Osteoblast (primary cell): ENCODE measurements at regions not wholly inside any gene's neighbourhood (a gene's known extent, or its start where the extent isn't known, plus 50 kb on each side); places are given as distances from the start of the nearest gene placed in this dataset.
"Not testable (repeated sequence)": the region's sequence is repeated elsewhere in the genome, so short reads cannot be mapped to it uniquely, and the experiment has no call there.

Experiments used
- DNase-seq: peaks from one replicate; pipeline ENCODE4 v3.0.0; 2011; ENCODE audit warnings: low spot score, mixed read lengths; ENCODE audit not compliant: insufficient read length; ENCODE audit errors: missing footprints
- H2AFZ ChIP-seq: 2 replicates; pipeline ENCODE4 v1.6.0; 2011; ENCODE audit warnings: mild to moderate bottlenecking, low read length
- H3K27ac ChIP-seq: 2 replicates; pipeline ENCODE4 v1.5.1; 2011; ENCODE audit warnings: mild to moderate bottlenecking, low read depth, low read length, moderate library complexity
- H3K27me3 ChIP-seq: 2 replicates; pipeline ENCODE4 v1.6.0; 2012; ENCODE audit warnings: mild to moderate bottlenecking, control low read depth, inconsistent platforms, low read length, moderate library complexity; ENCODE audit not compliant: insufficient read depth
- H3K36me3 ChIP-seq: 2 replicates; pipeline ENCODE4 v1.5.1; 2011; ENCODE audit warnings: mild to moderate bottlenecking, low read length, control low read depth, moderate library complexity; ENCODE audit not compliant: insufficient read depth
- H3K4me1 ChIP-seq: 2 replicates; pipeline ENCODE4 v1.5.1; 2011; ENCODE audit warnings: mild to moderate bottlenecking, low read length, control low read depth, moderate library complexity; ENCODE audit not compliant: insufficient read depth
- H3K4me2 ChIP-seq: 2 replicates; pipeline ENCODE4 v1.6.0; 2011; ENCODE audit warnings: mild to moderate bottlenecking, low read length; ENCODE audit not compliant: insufficient read depth
- H3K4me3 ChIP-seq: fragments of 200-600 bp; sonication (generic); 3 replicates; pipeline ENCODE4 v1.5.1; 2012; ENCODE audit warnings: mild to moderate bottlenecking, low read length, inconsistent platforms; ENCODE audit not compliant: insufficient read depth
- H3K79me2 ChIP-seq: 2 replicates; pipeline ENCODE4 v1.6.0; 2012; ENCODE audit warnings: mild to moderate bottlenecking, low read length, control low read depth, inconsistent platforms; ENCODE audit not compliant: insufficient read depth
- H3K9me3 ChIP-seq: 2 replicates; pipeline ENCODE4 v1.5.1; 2011; ENCODE audit warnings: low read depth, low read length, control low read depth
- H4K20me1 ChIP-seq: 2 replicates; pipeline ENCODE4 v1.6.0; 2012; ENCODE audit warnings: mild to moderate bottlenecking, low read length, control low read depth; ENCODE audit not compliant: insufficient read depth
- TF ChIP-seq, protein P1 (sequence below): IDR thresholded peaks from 2 replicates; pipeline ENCODE4 v1.5.1; 2011; ENCODE audit warnings: mild to moderate bottlenecking, low read depth, low read length, moderate library complexity; ENCODE audit errors: extremely low read depth

DNA sequence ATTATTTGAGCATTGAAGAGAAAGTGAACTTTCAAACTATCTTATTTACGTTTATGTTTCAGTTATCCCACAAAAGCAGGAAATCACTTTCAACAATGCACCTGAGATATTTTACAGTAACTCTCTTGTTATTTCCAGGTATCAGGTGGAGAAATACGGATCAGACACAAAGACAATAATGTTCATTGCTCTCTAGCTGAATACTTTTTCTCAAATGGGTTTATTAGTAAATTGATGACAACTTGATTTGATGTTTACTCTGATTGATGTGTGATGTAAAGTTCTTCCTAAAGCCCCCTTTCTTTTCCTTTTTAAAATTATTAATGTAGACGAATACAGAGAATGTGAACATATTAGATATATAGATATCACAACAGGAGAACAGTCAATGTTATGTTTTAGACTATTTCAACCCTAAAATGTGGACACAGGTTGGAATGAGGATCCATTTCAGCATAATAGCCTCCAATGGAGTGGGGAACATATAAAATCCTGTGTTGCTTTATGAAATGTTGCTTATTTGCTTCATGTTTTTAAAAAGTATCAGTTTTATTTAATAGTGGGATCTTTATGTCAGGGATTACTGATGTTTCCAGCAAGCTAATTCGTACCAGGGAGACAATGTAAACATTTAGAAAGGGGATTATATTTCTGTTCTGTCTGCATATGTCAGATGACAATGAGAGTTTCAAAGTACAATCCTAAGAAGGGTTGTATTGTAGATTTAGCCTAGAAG, 1522.3 kb upstream of the TPTE start:
- Histone ChIP-seq H3K27ac (no peak overlapping the region), H3K4me3 (no peak overlapping the region), H2AFZ (no peak overlapping the region), H3K36me3 (no peaks in the 10 kb centered on the region), H3K9me3 (no peaks in the 10 kb centered on the region), H3K4me2 (no peak overlapping the region), H3K27me3 (no peaks in the 10 kb centered on the region), H4K20me1 (no peaks in the 10 kb centered on the region), H3K79me2 (no peaks in the 10 kb centered on the region), H3K4me1 (no peaks in the 10 kb centered on the region)
- DNase-seq, result no peak
- TF ChIP-seq, protein P1, sequence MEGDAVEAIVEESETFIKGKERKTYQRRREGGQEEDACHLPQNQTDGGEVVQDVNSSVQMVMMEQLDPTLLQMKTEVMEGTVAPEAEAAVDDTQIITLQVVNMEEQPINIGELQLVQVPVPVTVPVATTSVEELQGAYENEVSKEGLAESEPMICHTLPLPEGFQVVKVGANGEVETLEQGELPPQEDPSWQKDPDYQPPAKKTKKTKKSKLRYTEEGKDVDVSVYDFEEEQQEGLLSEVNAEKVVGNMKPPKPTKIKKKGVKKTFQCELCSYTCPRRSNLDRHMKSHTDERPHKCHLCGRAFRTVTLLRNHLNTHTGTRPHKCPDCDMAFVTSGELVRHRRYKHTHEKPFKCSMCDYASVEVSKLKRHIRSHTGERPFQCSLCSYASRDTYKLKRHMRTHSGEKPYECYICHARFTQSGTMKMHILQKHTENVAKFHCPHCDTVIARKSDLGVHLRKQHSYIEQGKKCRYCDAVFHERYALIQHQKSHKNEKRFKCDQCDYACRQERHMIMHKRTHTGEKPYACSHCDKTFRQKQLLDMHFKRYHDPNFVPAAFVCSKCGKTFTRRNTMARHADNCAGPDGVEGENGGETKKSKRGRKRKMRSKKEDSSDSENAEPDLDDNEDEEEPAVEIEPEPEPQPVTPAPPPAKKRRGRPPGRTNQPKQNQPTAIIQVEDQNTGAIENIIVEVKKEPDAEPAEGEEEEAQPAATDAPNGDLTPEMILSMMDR, result no peak

DNA sequence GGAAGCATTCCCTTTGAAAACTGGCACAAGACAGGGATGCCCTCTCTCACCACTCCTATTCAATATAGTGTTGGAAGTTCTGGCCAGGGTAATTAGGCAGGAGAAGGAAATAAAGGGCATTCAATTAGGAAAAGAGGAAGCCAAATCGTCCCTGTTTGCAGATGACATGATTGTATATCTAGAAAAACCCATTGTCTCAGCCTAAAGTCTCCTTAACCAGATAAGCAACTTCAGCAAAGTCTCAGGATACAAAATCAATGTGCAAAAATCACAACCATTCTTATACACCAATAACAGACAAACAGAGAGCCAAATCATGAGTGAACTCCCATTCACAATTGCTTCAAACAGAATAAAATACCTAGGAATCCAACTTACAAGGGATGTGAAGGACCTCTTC, 1521.3 kb upstream of the TPTE start:
- not testable (repeated sequence) for H3K4me2 ChIP-seq, H3K9me3 ChIP-seq, H3K27me3 ChIP-seq, H3K4me3 ChIP-seq, H3K36me3 ChIP-seq, H2AFZ ChIP-seq, DNase-seq, H4K20me1 ChIP-seq, H3K27ac ChIP-seq, H3K4me1 ChIP-seq, H3K79me2 ChIP-seq

DNA sequence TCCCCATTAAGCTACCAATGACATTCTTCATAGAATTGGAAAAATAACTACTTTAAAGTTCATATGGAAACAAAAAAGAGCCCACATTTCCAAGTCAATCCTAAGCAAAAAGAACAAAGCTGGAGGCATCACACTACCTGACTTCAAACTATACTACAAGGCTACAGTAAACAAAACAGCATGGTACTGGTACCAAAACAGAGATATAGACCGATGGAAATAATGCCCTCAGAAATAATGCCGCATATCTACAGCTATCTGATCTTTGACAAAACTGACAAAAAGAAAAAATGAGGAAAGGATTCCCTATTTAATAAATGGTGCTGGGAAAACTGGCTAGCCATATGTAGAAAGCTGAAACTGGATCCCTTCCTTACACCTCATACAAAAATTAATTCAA, 1520.7 kb upstream of the TPTE start:
- not testable (repeated sequence) for H3K36me3 ChIP-seq, H3K27ac ChIP-seq, H2AFZ ChIP-seq, H3K4me2 ChIP-seq, H3K9me3 ChIP-seq, H3K4me1 ChIP-seq, DNase-seq, H3K79me2 ChIP-seq, H4K20me1 ChIP-seq, H3K4me3 ChIP-seq, H3K27me3 ChIP-seq

DNA sequence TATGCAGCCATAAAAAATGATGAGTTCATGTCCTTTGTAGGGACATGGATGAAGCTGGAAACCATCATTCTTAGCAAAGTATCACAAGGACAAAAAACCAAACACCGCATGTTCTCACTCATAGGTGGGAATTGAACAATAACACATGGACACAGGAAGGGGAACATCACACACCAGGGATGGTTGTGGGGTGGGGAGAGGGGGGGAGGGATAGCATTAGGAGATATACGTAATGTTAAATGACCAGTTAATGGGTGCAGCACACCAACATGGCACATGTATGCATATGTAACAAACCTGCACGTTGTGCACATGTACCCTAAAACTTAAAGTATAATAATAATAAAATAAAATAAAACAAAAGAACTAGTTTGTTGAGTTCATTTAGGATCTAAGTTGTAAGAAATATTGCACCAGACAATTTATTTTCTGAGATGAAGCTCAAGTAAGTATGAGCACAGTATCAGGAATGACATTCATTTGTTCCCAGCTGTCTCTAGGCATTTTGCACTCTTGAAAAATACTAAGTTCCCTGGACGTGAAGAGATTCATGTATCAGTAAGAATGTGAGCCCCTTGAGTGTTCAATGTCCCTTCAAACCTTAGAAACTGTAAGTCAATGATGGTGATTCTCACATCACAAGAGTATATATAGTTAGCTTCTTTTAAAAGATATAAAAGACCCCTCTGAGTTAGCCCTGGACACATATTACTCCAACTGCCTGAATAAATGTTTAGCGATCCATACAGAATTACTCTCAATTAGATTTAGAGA, 1519.3 kb upstream of the TPTE start:
- H3K4me1 ChIP-seq, H3K9me3 ChIP-seq, H3K27ac ChIP-seq, H3K27me3 ChIP-seq, H3K4me3 ChIP-seq, H3K79me2 ChIP-seq, DNase-seq, H3K36me3 ChIP-seq, H3K4me2 ChIP-seq, H4K20me1 ChIP-seq, H2AFZ ChIP-seq: not testable (repeated sequence)

DNA sequence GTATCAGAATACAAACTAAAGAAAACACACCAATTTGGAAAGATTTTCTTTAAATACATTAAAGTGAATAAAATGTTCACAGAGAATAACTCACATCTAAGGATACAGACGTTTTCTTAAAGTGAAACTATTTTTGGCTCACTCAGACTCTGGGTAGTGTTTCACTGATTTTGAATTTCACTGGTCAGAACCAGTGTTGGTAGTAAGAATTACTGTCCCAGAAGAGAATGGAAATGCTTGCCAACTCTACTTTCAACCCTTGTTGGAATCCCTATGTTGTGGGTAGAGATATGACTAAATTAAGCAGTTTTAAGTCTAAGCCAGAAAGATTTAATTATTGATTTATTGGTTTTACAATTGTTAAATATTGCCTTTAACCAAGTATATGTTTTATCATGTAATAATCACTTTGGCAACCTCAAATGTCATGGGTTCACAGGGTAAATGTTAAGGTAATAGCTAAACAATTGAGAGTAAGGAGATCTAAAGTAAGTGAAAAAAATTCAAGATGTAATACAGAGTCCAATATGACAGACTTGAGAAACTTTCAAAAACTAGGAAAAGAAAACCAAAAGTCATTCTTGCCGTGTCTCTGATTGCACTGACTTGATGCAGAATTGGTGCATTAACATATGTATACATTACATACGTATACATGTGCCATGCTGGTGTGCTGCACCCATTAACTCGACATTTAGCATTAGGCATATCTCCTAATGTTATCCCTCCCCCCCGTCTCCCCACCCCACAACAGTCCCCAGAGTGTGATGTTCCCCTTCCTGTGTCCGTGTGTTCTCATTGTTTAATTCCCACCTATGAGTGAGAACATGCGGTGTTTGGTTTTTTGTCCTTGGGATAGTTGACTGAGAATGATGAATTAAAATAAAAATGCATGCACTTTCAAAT, 1517.2 kb upstream of the TPTE start:
- not testable (repeated sequence) for H3K79me2 ChIP-seq, H3K9me3 ChIP-seq, H3K27me3 ChIP-seq, H3K4me3 ChIP-seq, H3K4me2 ChIP-seq, H3K27ac ChIP-seq, H2AFZ ChIP-seq, H3K36me3 ChIP-seq, H3K4me1 ChIP-seq, H4K20me1 ChIP-seq, DNase-seq

DNA sequence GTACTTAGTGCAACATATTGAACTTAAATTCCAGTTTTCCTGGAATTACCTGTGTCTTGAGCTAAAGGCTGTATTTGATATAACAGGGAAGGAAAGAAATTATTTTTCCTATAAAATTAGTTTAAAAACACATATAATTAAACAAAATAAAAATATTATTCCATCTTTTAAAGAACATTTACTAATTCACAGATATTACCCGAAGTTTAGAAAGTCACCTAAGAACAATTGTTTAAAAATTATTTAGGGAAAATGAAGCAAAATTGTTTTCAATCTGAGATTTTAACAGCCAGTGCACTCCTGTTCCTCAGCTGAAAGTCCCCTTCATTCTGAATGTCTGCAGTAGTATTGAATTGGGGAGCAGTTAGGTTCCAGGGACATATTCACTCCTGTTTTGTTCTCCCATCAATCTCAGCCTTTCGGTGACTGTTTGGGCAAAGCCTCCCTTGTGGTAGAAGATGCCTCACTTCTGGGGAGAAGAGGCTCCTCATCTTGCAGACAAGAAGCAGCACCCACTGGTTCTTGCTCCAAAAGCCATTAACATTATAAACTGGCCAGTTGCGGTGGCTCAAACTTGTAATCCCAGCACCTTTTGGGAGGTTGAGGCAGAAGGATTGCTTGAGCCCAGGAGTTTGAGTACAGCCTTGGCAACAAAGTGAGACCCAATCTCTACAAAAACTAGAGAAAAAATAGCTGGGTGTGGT, 1516.4 kb upstream of the TPTE start:
- peak; percentile 58 for DNase-seq
- H3K4me3 ChIP-seq, H3K9me3 ChIP-seq, H3K36me3 ChIP-seq, H3K4me1 ChIP-seq, H3K27me3 ChIP-seq, H3K4me2 ChIP-seq, H3K79me2 ChIP-seq, H3K27ac ChIP-seq, H2AFZ ChIP-seq, H4K20me1 ChIP-seq: not testable (repeated sequence)

DNA sequence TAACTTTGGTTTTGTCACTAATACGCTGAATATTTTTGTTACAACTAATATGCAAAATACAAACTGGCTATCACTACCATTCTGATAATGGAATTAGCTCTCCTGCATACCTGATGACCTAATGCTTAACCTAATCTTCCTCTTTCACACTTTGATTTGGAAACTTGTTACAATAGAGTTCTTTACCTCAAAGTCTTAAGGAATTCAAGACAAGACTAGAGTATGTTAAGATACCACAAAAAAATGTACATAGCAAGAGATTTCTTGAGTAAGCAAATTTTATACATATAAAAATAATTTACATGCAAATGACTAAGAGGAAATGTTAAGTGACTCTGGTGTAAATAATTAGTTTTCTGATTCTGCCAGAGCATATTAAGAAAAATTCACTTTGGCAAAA, 1515.7 kb upstream of the TPTE start:
- not testable (repeated sequence) for H2AFZ ChIP-seq, H3K27me3 ChIP-seq, H3K79me2 ChIP-seq, H3K4me2 ChIP-seq, H3K27ac ChIP-seq, DNase-seq, H4K20me1 ChIP-seq, H3K9me3 ChIP-seq, H3K4me1 ChIP-seq, H3K36me3 ChIP-seq, H3K4me3 ChIP-seq
